Esophagus muscularis mucosa (tissue), 4 donors: ENCODE measurements at regions not wholly inside any gene's neighbourhood (a gene's known extent, or its start where the extent isn't known, plus 50 kb on each side); places are given as distances from the start of the nearest gene placed in this dataset.

Experiments
- DNase-seq: peaks from one replicate; pipeline ENCODE4 v3.0.0-alpha.2; 2017; ENCODE audit errors: extremely low spot score
- H3K27ac ChIP-seq, 4 donors: fragments of 200-600 bp; sonication (generic); replicated peaks in 1 of 4; 1 replicate in 3 of 4; 2 replicates in 1 of 4; pipeline ENCODE4 v1.5.1; 2016 to 2019; ENCODE audit warnings: mild to moderate bottlenecking in 1 of 4
- H3K27me3 ChIP-seq, 4 donors: fragments of 200-600 bp; sonication (generic); one replicate each; pipeline versions ENCODE4 v1.5.1 to v1.6.0; 2016 to 2019
- H3K36me3 ChIP-seq, 4 donors: fragments of 200-600 bp; sonication (generic); one replicate each; pipeline ENCODE4 v1.5.1; 2016 to 2019
- H3K4me1 ChIP-seq, 4 donors: fragments of 200-600 bp; sonication (generic); one replicate each; pipeline ENCODE4 v1.5.1; 2016 to 2019
- H3K4me3 ChIP-seq, 4 donors: fragments of 200-600 bp; sonication (generic); 1 replicate in 2 of 4; 2 replicates in 2 of 4; pipeline ENCODE4 v1.5.1; 2016 to 2019; ENCODE audit warnings: mild to moderate bottlenecking in 4 of 4, moderate library complexity in 1 of 4
- H3K9me3 ChIP-seq, 4 donors: fragments of 200-600 bp; sonication (generic); 1 replicate in 3 of 4; 2 replicates in 1 of 4; pipeline ENCODE4 v1.5.1; 2016 to 2019
- CTCF ChIP-seq, 3 experiments: fragments of 200-600 bp in 2 of 3; fragments of 450-650 bp in 1 of 3; sonication (generic) in 2 of 3; IDR thresholded peaks; one replicate each; pipeline ENCODE4 v1.5.1; 2017 to 2019; ENCODE audit warnings: antibody characterized with exemption in 3 of 3, mild to moderate bottlenecking in 2 of 3, moderate library complexity in 1 of 3
- EP300 ChIP-seq: sonication (generic); formaldehyde crosslinking; IDR thresholded peaks from one replicate; pipeline ENCODE4 v1.6.1; 2017; ENCODE audit warnings: antibody characterized with exemption
- POLR2A ChIP-seq: fragments of 450-650 bp; IDR thresholded peaks from one replicate; pipeline ENCODE4 v1.6.1; 2017; ENCODE audit warnings: antibody characterized with exemption, moderate library complexity, mild to moderate bottlenecking, low read depth
- POLR2AphosphoS5 ChIP-seq, 2 donors: sonication (generic); formaldehyde crosslinking; IDR thresholded peaks; one replicate each; pipeline ENCODE4 v1.6.1; 2017; ENCODE audit warnings: antibody characterized with exemption in 2 of 2
- WGBS: methylation state at CpG from one replicate; pipeline ENCODE4 v1.1.5; 2018; 5-methylcytosine and 5-hydroxymethylcytosine counted together
- intact Hi-C: fragments of 100-400 bp; cut with DNase I; formaldehyde crosslinking; loops from one replicate; pipeline ENCODE4 v1.15.1; 2023

GRCh38 chr1:60956520-60956919 lies 125.8 kb upstream of the NFIA start:
- no peak for TF ChIP-seq EP300
- no peak for TF ChIP-seq CTCF (IDR thresholded peaks at IDR 0.05)
- no peak for TF ChIP-seq POLR2AphosphoS5 (IDR thresholded peaks at IDR 0.05)
- TF ChIP-seq POLR2A: no peak
- H3K36me3 ChIP-seq: no peaks in the 10 kb centered on the region
- no peaks in the 10 kb centered on the region for H3K27me3 ChIP-seq
- intact Hi-C loops: no loop called here
- no peak for DNase-seq
- H3K4me1 ChIP-seq: no peaks in the 10 kb centered on the region
- 97% methylated on average over 3 of the region's 3 CpGs for WGBS
- H3K9me3 ChIP-seq: peaks cover 0 to 6% (median 0%) of the 10 kb centered on the region in 4 donors
- H3K4me3 ChIP-seq: no peak overlapping the region
- no peak overlapping the region for H3K27ac ChIP-seq

GRCh38 chr1:60952612-60953111 lies 129.7 kb upstream of the NFIA start:
- Histone ChIP-seq H3K4me3 (no peak overlapping the region), H3K27ac (no peak overlapping the region), H3K27me3 (no peaks in the 10 kb centered on the region), H3K36me3 (no peaks in the 10 kb centered on the region), H3K9me3 (peaks cover 0 to 6% (median 0%) of the 10 kb centered on the region in 4 donors), H3K4me1 (peaks cover 0 to 4% (median 0%) of the 10 kb centered on the region in 4 donors)
- DNase-seq: no peak
- WGBS: 77% methylated on average over 9 of the region's 10 CpGs
- intact Hi-C loops: no loop called here
- TF ChIP-seq POLR2AphosphoS5 (IDR thresholded peaks at IDR 0.05) (no peak), POLR2A (no peak), CTCF (IDR thresholded peaks at IDR 0.05) (no peak), EP300 (no peak)

GRCh38 chr1:60950224-60951063 lies 131.9 kb upstream of the NFIA start:
- Histone ChIP-seq H3K27ac (no peak overlapping the region), H3K9me3 (peaks cover 0 to 6% (median 0%) of the 10 kb centered on the region in 4 donors), H3K36me3 (no peaks in the 10 kb centered on the region), H3K4me1 (peaks cover 0 to 4% (median 0%) of the 10 kb centered on the region in 4 donors), H3K27me3 (no peaks in the 10 kb centered on the region), H3K4me3 (no peak overlapping the region)
- no peak for TF ChIP-seq POLR2A
- TF ChIP-seq POLR2AphosphoS5 (IDR thresholded peaks at IDR 0.05): no peak
- WGBS: 72% methylated on average over 8 of the region's 9 CpGs
- intact Hi-C loops: no loop called here
- no peak for DNase-seq

GRCh38 chr1:60949826-60950197 lies 132.5 kb upstream of the NFIA start:
- Histone ChIP-seq H3K4me1 (peaks cover 0 to 4% (median 0%) of the 10 kb centered on the region in 4 donors), H3K36me3 (no peaks in the 10 kb centered on the region), H3K27me3 (no peaks in the 10 kb centered on the region), H3K27ac (no peak overlapping the region), H3K9me3 (peaks cover 0 to under 1% (median 0%) of the 10 kb centered on the region in 4 donors), H3K4me3 (no peak overlapping the region)
- WGBS: 89% methylated on average over 3 of the region's 3 CpGs
- DNase-seq: no peak
- intact Hi-C loops: no loop called here
- TF ChIP-seq CTCF (IDR thresholded peaks at IDR 0.05) (no peak), POLR2AphosphoS5 (IDR thresholded peaks at IDR 0.05) (no peak)

GRCh38 chr1:60949154-60949825 lies 133.1 kb upstream of the NFIA start:
- no peak overlapping the region for H3K27ac ChIP-seq
- no peaks in the 10 kb centered on the region for H3K36me3 ChIP-seq
- no peaks in the 10 kb centered on the region for H3K27me3 ChIP-seq
- H3K9me3 ChIP-seq: no peaks in the 10 kb centered on the region
- intact Hi-C loops: no loop called here
- H3K4me3 ChIP-seq: no peak overlapping the region
- WGBS: 75% methylated on average over 5 of the region's 5 CpGs
- no peak for TF ChIP-seq CTCF (IDR thresholded peaks at IDR 0.05)
- TF ChIP-seq POLR2AphosphoS5 (IDR thresholded peaks at IDR 0.05): no peak
- TF ChIP-seq EP300: no peak
- TF ChIP-seq POLR2A: no peak
- no peak for DNase-seq
- H3K4me1 ChIP-seq: peaks cover 0 to 4% (median 0%) of the 10 kb centered on the region in 4 donors
